Panc1 (cell line): ENCODE measurements at regions not wholly inside any gene's neighbourhood (a gene's known extent, or its start where the extent isn't known, plus 50 kb on each side); places are given as distances from the start of the nearest gene placed in this dataset.

Experiments
- ATAC-seq: fragments of 200-7000 bp; cut with Tn5 transposase; 2 replicates; pipeline ENCODE4 v1.9.1; 2020; ENCODE audit warnings: mild to moderate bottlenecking, moderate library complexity
- BruUV-seq: library from RNA; stranded (reverse); fragments of 400-500 nt; replicated peaks from 2 replicates; lab custom pipeline; 2021; lab: Mats Ljungman, UMichigan
- CTCF ChIA-PET: fragments of 300-600 bp; sonication (Branson Sonifier 250); formaldehyde crosslinking; loops from one replicate; lab custom pipeline; 2022; ENCODE audit warnings: antibody characterized with exemption; lab: Charles Lee
- POLR2A ChIA-PET: fragments of 300-600 bp; sonication (Branson Sonifier 250); formaldehyde crosslinking; loops from one replicate; lab custom pipeline; 2022; ENCODE audit warnings: antibody characterized with exemption; lab: Charles Lee
- DNase-seq: peaks from one replicate; pipeline ENCODE4 v3.0.0-alpha.2; 2010; ENCODE audit warnings: low read depth, low spot score
- H3K27ac ChIP-seq: 2 replicates; pipeline ENCODE4 v1.5.1; 2011; ENCODE audit warnings: mild to moderate bottlenecking, low read length, inconsistent platforms
- H3K27me3 ChIP-seq: fragments of 200-500 bp; sonication (Bioruptor generic); 2 replicates; pipeline ENCODE4 v1.6.0; 2014; ENCODE audit warnings: low read length, inconsistent platforms; ENCODE audit not compliant: control insufficient read depth, insufficient read depth
- H3K36me3 ChIP-seq: fragments of 200-500 bp; sonication (Bioruptor generic); 2 replicates; pipeline ENCODE4 v1.5.1; 2014; ENCODE audit warnings: inconsistent platforms, mild to moderate bottlenecking, low read length, moderate library complexity; ENCODE audit not compliant: control insufficient read depth, insufficient read depth
- H3K4me1 ChIP-seq: 2 replicates; pipeline ENCODE4 v1.5.1; 2011; ENCODE audit warnings: inconsistent platforms, mild to moderate bottlenecking, low read length, moderate library complexity; ENCODE audit not compliant: control insufficient read depth, insufficient read depth
- H3K4me3 ChIP-seq, 2 experiments: 2 replicates each; pipeline ENCODE4 v1.5.1; 2011 to 2012; ENCODE audit warnings: low read depth in 2 of 2, low read length in 2 of 2, mild to moderate bottlenecking in 2 of 2, inconsistent platforms in 1 of 2, moderate library complexity in 1 of 2
- H3K9me3 ChIP-seq: fragments of 200-500 bp; sonication (Bioruptor generic); 2 replicates; pipeline ENCODE4 v1.5.1; 2014; ENCODE audit warnings: low read depth, mild to moderate bottlenecking, inconsistent platforms, low read length, moderate library complexity; ENCODE audit not compliant: control insufficient read depth, insufficient read depth
- CTCF ChIP-seq: fragments of 450-650 bp; IDR thresholded peaks from 2 replicates; pipeline ENCODE4 v1.5.1; 2017; ENCODE audit warnings: mild to moderate bottlenecking
- POLR2AphosphoS5 ChIP-seq: IDR thresholded peaks from 2 replicates; pipeline ENCODE4 v1.6.1; 2012; ENCODE audit warnings: mild to moderate bottlenecking, low read depth, low read length, moderate library complexity
- SIN3A ChIP-seq: IDR thresholded peaks from 2 replicates; pipeline ENCODE4 v1.6.1; 2012; ENCODE audit warnings: low read depth, mild to moderate bottlenecking, low read length, moderate library complexity, borderline replicate concordance; ENCODE audit not compliant: insufficient read depth
- TCF7L2 ChIP-seq: IDR thresholded peaks from 2 replicates; pipeline ENCODE4 v1.6.1; 2011; ENCODE audit warnings: mild to moderate bottlenecking, low read depth, low read length, inconsistent platforms
- in situ Hi-C: cut with HindIII; loops from 2 replicates; pipeline ENCODE4 v1.10.0; 2016; ENCODE audit warnings: low sequenced_read_pairs, low pct_unique_long_range_greater_than_20kb
- intact Hi-C: fragments of 100-400 bp; cut with micrococcal nuclease; formaldehyde crosslinking; loops from one replicate; pipeline ENCODE4 v1.10.0; 2022; ENCODE audit not compliant: unreplicated experiment
- TF ChIP-seq, protein P1 (sequence below), 2 experiments: IDR thresholded peaks; 2 replicates each; pipeline ENCODE4 v1.6.1; 2011 to 2012; ENCODE audit warnings: low read depth in 2 of 2, control low read depth in 1 of 2, low read length in 1 of 2, mild to moderate bottlenecking in 1 of 2, moderate library complexity in 1 of 2; ENCODE audit not compliant: insufficient read depth in 1 of 2

DNA sequence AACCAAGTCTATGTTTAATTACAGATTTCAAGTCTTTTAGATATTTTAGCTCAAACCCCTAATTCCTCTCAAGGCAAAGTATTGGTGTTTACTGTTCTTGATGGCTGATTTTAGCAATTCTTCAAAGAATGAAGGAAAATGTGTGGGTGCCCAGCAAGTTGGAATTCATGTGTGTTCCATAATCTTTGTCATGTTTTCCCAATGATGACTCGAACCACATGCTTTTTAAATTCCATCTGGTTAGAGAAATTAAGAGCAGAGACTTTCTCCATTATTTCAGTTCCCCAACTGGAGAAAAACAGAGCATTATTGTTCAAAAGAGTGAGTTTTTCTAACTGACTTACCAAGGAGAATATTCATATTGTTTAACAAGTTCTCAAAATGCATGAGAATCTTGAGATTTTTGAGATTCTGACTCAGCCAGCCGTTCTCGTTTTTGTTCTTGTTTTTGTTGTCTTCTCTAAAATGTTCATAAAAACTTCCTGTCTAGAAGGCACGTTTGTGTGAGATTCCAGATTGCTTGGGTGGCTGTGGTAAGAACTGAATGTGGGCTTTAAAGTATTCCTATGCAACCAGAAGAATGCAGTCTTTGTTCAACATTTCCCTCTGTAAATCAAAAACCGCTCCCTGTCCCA lies 404.7 kb downstream of the IRS2 start:
- no peak for DNase-seq
- no TSS peak for BruUV-seq

GRCh38 chr13:109380457-109380856 lies 405.9 kb downstream of the IRS2 start:
- DNase-seq (no peak), ATAC-seq (no peak)
- no peaks in the 10 kb centered on the region for H3K27me3 ChIP-seq
- no peaks in the 10 kb centered on the region for H3K36me3 ChIP-seq
- no peaks in the 10 kb centered on the region for H3K4me1 ChIP-seq
- POLR2A ChIA-PET = no interaction called here
- TF ChIP-seq, protein P1, sequence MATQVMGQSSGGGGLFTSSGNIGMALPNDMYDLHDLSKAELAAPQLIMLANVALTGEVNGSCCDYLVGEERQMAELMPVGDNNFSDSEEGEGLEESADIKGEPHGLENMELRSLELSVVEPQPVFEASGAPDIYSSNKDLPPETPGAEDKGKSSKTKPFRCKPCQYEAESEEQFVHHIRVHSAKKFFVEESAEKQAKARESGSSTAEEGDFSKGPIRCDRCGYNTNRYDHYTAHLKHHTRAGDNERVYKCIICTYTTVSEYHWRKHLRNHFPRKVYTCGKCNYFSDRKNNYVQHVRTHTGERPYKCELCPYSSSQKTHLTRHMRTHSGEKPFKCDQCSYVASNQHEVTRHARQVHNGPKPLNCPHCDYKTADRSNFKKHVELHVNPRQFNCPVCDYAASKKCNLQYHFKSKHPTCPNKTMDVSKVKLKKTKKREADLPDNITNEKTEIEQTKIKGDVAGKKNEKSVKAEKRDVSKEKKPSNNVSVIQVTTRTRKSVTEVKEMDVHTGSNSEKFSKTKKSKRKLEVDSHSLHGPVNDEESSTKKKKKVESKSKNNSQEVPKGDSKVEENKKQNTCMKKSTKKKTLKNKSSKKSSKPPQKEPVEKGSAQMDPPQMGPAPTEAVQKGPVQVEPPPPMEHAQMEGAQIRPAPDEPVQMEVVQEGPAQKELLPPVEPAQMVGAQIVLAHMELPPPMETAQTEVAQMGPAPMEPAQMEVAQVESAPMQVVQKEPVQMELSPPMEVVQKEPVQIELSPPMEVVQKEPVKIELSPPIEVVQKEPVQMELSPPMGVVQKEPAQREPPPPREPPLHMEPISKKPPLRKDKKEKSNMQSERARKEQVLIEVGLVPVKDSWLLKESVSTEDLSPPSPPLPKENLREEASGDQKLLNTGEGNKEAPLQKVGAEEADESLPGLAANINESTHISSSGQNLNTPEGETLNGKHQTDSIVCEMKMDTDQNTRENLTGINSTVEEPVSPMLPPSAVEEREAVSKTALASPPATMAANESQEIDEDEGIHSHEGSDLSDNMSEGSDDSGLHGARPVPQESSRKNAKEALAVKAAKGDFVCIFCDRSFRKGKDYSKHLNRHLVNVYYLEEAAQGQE (IDR thresholded peaks at IDR 0.05; ENCODE audit: insufficient read depth in 1 of 2, low read depth in 2 of 2, low read length in 1 of 2) = no peak
- TF ChIP-seq SIN3A = no peak
- no peak for TF ChIP-seq POLR2AphosphoS5
- no peak for TF ChIP-seq CTCF
- TF ChIP-seq TCF7L2 = no peak
- no peak overlapping the region for H3K27ac ChIP-seq
- CTCF ChIA-PET = no interaction called here
- intact Hi-C loops (no loop called here), in situ Hi-C loops (no loop called here)
- no peak overlapping the region for H3K4me3 ChIP-seq
- no TSS peak for BruUV-seq
- H3K9me3 ChIP-seq = no peaks in the 10 kb centered on the region

More for the DNA sequence above, 404.7 kb downstream of the IRS2 start:
- ATAC-seq = no peak
- H3K9me3 ChIP-seq = no peaks in the 10 kb centered on the region
- H3K4me1 ChIP-seq = no peaks in the 10 kb centered on the region
- CTCF ChIA-PET = no interaction called here
- H3K27ac ChIP-seq = no peak overlapping the region
- intact Hi-C loops = no loop called here
- in situ Hi-C loops = no loop called here
- POLR2A ChIA-PET = no interaction called here
- TF ChIP-seq CTCF (no peak), TCF7L2 (no peak), SIN3A (no peak), POLR2AphosphoS5 (no peak)
- TF ChIP-seq, protein P1 (IDR thresholded peaks at IDR 0.05; ENCODE audit: insufficient read depth in 1 of 2, low read depth in 2 of 2, low read length in 1 of 2) = no peak
- no peaks in the 10 kb centered on the region for H3K36me3 ChIP-seq
- H3K27me3 ChIP-seq = no peaks in the 10 kb centered on the region
- no peak overlapping the region for H3K4me3 ChIP-seq
